HL-60/S4 treated with retinoic acid at 250 ng/mL for 4 days and 3 days (cell line): ENCODE measurements at regions not wholly inside any gene's neighbourhood (a gene's known extent, or its start where the extent isn't known, plus 50 kb on each side); places are given as distances from the start of the nearest gene placed in this dataset.

Experiments
- in situ Hi-C: fragments of 300-500 bp; cut with MboI; formaldehyde crosslinking; loops from 2 replicates; pipeline ENCODE4 v1.7.0; 2022; ENCODE audit warnings: low sequenced_read_pairs

DNA sequence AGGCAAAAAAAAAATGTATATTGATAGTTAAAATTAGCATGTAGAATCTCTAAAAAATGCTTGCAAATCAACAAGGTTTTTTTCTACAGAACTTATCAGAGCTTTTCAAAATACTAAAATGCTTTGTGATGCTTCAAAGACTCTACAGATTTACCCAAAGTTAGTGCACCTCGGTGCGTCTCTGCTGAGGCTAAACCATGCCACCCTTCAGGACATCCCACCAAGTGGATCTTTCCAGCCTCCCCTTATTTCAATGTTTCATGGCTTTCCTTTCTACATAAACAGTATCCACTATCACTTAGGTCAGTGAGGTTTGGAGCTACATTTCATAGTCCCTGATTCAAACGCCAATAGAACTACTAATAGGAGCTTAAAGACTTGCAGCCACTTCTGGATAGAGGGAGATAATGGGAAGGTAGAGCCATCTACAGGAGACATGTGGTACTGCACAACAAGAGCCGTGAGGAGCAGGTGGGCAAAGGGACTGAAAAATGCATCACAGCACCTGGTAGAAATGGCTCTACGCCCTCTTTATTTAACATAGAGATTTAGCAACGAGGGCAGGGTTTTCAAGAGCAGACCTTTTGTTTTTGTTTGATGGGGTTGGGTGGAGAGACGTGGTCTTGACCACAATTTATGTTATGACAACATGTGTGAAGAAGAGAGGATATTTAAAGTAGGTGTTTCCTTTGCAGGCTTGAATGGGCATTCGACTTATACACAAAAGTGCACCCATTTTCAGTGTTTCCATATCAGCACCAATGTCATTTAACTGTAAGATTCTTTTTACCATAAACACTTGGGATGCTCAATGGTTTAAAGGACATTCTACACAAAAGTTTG is 56.1 kb upstream of the SLC35G4 start:
- in situ Hi-C loops, result loop anchor here (25.0 kb wide), 1 partner anchor 91 kb away; no protein-coding TSS in a partner anchor

DNA sequence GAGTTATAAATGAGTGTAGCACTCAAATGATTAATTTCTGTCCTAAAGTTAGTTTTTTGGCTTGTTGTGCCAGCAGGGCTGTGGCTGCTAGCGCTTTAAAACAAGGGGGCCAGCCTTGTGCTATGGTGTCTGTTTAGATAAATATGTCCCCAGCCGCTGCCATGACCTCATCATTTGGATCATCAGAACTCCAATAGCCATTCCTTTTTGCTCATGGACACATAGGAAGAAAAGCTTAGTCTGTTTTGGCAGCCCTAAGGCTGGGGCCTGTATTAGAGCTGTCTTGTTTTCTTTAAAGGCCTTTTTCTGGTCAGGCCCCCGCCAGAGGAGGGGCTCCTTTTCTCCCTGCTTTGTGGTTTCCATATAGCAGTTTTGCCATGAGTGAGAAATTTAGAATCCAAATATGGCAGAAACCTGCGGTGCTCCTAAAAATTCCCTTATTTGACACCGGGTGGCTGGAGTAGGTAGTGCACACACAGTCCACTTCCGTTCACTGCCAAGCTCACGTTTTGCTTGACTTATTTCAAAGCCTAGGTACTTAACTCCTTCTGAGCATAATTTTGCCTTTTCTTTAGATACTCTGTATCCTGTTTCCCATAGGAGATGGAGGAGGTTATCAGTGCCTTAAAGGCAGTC is 60.4 kb upstream of the SLC35G4 start:
- in situ Hi-C loops, result no loop called here

DNA sequence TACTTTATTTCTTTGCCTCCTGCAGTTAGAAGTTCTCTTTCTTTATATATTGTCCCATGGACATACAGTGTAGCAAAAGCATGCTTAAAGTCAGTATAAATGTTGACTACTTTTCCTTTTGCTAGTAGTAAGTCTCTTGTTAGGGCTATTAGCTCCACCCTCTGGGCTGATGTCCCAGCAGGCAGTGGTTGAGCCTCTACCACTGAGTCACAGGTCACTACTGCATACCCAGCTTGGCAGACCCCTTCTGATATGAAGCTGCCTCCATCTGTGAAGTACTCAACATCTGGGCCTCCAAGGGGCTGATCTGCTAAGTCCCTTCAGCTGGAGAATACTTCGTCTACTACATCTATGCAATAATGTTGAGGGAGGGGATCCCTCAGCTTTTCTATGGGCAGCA is 61.0 kb upstream of the SLC35G4 start:
- in situ Hi-C loops, result no loop called here

DNA sequence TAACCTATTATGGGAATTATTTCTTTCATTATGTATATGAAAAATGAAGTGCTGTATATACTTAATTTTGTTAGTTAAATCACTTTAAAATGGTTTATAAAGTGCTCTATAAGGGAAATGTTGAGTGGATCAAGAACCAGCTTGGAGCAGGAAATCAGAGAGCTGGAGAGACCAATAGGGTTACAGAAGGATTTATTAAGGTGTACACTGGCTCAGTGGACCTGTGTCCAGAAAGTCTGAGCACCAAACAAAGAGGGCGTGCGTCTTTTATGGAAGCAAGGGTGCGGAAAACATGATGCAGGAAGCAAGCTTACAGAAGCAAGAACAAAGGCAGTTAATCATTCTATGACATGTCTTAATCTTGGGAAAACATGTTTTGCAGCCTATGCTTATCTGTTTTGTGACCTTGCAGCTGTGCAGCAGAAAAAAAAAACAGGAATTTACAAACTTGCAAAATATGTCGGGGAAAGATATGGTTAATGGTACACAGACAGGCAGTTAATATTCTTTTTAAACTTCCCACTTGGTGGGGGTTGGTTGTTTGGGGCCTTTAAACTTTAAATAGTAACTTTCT is 65.2 kb upstream of the SLC35G4 start:
- in situ Hi-C loops, result no loop called here

DNA sequence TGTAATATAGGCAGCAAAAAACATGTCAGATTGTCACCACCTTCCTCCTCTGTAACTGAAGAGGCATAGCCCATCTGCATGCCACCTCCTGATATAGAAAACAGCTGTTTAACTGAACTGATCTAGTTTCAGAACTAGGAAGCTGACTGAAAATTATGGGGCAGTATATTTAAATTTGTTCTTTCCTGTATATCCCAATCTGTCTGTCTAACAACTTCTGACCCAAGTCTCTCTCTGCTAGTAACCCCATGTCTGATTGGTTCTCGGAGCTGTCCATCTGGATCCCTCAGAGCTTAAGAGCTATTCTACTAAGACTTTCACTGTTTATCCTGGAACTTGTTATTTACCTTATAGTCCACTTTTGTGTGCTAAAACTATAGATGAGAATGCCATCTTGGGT is 68.2 kb upstream of the SLC35G4 start:
- in situ Hi-C loops, result no loop called here

DNA sequence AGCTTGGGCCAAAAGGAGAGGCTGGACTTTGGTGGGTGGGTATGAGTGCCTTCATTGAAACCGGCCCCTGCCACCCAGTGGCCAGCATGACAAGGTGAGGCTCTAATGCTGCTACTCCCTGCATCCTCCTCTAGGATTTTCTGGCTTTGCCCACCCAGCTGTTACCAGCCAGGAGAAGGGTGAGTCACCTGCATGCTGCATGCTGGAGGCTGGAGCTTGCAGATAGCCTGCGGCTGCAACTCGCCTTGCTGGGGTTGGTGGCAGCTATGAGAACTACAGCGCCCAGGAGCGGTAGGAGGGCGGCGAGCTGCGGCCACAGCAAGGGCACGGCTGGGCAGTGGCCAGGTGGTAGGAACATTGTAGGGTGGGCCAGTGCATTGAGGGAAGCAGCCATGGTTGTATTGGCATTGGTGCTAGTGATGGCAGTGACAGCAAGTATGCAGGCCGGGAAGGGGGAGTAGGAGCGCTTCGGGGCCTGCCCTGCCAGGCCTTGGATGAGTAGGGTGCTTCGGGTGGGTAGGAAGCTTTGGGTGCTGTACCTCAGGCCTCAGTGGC is 75.4 kb upstream of the SLC35G4 start:
- in situ Hi-C loops, result no loop called here

DNA sequence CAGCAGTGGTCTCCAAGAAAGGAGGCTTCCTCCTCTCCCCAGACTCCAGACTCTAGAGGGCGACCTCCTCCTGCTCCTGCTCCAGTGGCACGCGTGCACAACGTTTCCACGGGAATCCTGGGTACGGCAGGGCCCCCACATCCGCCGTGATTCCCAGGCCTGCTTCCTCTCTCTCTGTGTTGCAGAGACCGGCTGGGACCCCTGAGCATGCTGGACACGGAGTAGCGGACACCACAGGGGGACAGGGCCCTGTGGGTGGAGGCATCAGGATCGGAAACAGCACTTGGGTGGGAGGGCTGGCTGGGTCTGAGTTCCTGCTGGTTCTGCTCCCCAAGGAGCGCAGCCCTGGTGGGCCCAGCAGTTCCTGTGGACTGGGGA is 75.9 kb upstream of the SLC35G4 start:
- in situ Hi-C loops, result no loop called here

DNA sequence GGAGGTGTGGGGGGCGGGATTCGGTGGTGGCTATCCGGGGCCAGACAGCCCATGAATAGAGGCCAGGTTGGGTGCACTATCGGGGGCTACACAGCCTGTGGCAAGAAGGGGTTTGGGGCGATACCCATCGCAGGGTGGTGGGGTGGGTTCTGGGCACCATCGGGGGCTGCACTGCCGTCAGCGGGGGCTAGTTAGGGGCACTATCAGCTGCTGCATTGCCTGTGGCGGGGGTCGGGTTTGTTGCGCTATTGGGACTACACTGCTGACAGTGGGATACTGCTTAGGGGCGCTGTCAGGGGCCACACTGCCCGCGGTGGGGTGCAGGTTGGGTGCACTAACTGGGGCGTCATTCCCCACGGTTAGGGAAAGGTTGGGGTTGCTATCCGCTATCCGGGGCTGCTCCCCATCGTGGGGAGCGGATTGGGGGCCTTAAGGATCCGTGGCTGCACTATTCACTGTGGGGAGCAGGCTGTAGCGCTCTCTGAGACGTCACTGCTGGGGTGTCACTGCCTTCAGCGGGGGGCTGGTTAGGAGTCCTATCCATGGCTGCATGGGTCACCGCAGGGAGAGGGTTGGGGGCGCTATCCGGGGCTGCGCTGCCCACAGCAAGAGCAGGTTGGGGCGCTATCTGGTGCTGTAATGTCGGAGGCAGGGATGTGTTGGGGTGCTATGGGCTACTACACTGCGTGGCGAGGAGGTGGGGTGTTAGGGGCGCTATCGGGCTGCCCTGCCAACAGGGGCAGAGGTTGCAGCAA is 76.5 kb upstream of the SLC35G4 start:
- in situ Hi-C loops, result no loop called here

DNA sequence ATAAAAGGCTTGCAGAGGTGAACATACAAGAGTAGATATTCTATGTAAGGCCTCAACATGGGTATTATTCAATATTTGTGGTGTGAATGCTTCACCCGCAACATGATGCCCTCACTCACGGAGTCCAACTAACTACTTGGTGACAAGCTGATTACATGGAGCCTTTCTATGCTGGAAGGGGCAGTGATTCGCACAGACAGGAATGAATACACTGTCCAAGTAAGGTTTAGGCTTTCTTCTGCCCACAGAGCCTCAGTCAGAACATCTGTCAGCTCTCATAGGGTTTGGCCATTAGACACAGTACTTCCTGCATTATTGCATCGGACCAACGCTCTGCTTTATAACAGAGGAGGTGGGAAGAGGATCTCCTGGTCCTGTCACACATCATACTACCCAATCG is 80.3 kb upstream of the SLC35G4 start:
- in situ Hi-C loops, result no loop called here

DNA sequence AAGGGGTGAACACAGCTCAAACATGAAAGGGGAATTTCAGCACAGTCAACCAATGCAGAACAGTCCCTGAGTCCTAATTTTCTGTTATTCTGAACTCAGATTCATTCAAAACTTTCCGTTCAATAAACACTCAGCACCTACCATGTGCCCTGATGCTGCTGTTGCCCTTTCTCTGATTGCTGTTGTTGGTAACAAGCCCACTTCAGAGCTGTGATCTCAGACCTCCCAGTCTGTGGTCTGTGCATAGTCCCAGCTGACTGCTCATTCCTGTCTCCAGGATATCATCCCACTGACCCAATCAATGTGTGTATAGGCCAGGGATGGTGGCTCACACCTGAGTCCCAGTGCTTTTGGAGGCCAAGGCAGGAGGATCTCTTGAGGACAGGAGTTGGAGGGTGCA is 82.7 kb upstream of the SLC35G4 start:
- in situ Hi-C loops, result no loop called here

DNA sequence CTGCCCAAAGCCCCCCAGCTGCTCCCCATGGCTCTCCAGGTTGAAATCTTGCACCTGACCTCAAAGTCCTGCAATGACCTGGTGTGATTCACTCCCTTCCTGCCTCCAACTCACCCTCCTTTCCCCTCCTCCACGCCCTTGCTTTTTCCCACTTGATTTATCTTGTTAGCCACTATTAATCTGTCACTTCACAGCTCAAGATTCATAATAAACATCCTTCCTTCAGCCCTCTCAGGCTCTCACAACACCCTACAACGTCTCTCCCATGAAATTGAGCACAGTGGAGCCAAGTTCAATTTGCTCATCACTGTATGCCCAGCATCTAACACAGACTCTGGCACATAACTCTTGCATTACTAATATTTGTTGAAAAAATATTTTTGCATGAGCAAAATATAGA is 85.6 kb upstream of the SLC35G4 start:
- in situ Hi-C loops, result no loop called here

DNA sequence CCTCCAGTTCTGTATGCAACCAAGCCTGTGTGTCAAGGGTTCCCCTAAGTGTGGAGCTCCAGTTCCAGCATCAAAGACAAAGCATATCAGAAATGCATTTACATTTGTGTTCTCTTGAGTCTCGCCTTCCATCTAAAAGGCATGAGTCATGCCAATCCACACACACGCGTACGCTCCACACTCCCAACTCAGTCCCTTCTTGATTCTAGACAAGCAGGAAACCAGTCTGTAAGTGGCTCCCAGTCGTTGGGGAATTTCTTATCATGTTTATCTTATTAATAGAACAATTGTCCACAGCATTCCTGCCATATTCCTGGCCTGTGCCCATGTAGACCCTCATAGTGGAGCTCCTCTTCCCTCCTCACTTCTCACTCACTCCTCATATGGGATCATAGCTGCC is 86.4 kb upstream of the SLC35G4 start:
- in situ Hi-C loops, result no loop called here

DNA sequence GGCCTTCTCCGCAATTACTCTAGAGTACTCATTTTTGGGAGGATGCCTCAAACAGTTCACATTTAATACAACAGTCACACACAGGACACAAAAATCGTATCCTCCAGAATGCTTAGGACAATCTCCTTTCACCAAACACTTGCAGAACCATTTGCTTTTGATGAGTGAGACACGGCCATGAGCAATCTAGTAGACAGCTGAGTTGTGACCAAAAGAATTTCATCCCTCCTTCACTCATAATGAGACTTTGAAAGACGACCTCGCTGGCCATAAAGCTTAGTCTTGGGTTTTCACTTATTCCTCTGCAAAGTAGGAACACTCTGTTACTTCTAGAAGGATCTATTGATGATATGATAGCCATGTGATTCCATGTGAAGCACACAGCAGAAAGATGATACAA is 87.5 kb upstream of the SLC35G4 start:
- in situ Hi-C loops, result no loop called here

DNA sequence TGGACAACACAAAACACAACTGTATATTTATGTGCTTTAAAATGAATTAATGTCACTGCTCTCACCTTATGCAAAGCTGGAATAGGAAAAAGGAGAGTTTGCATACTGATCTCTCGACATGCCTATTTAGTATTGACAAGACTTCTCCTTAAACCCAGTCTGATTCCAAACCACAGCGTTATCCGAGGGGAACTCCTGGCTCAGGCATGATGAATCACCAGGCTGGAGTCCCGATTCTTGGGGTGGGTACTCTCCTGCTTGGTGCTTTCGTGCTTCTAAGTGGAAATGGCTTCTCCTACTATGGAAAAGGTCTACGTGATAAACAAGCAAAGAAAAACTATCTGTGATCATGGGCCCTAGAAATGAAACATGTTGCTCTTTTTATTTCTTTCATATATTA is 88.9 kb upstream of the SLC35G4 start:
- in situ Hi-C loops, result no loop called here

DNA sequence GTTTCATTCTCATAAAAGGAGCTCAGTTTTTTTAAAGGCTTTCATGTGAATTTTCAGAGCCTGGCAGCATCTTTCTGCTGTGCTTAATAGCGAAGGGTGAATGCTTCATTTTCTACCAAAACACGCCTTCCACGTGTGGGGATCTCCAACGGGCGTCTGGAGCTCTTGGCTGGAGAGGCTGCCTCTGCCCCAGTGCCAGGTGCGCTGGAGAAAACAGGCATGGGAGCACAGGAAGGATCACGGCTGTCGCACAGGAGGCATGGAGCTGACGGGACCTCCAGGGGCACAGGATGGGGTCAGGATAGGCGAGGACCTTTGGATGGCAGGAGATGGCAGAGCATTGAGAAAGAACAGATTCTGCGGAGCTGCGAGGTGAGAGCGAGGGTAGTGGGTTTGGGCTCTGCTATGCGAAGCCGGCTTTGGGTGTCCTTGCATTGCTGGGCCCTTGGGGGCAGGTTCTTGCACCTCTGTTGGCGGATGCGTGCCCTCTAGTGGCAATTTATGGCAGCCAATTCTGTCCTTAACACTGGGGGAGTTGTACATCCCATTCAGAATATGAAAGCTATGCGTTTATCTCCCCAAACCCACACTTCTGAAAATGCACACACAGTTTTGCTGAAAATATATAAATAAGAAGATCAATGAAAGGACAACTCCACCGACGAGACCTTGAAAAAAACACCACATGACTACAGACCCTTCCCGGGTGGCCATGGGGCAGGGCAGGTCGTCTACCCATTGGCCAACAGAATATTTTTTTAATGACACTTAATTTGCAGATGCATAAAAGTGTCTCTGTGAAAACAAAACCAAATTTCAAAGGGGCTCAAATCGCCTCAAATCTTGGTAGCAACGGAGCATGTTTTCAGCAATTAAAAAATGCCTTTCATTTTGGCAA is 90.4 kb upstream of the SLC35G4 start:
- in situ Hi-C loops, result no loop called here

DNA sequence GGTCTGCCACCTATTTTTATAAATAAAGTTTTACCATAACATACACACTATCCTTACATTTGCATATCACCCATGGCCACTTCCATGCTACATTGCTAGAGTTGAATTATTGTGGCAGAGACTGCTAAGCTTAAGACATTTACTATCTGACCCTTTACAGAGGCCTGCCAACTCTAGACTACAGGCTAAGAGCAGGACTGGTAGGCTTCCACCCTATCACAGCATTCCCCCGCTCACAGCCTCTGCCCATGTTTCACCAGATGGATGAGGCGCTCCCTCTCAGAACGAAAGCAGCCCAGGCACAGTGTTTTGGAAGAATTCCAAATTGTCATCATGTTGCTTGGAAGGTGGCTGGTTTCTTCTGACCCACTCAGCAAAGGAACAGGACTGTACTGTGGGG is 91.7 kb upstream of the SLC35G4 start:
- in situ Hi-C loops, result no loop called here

DNA sequence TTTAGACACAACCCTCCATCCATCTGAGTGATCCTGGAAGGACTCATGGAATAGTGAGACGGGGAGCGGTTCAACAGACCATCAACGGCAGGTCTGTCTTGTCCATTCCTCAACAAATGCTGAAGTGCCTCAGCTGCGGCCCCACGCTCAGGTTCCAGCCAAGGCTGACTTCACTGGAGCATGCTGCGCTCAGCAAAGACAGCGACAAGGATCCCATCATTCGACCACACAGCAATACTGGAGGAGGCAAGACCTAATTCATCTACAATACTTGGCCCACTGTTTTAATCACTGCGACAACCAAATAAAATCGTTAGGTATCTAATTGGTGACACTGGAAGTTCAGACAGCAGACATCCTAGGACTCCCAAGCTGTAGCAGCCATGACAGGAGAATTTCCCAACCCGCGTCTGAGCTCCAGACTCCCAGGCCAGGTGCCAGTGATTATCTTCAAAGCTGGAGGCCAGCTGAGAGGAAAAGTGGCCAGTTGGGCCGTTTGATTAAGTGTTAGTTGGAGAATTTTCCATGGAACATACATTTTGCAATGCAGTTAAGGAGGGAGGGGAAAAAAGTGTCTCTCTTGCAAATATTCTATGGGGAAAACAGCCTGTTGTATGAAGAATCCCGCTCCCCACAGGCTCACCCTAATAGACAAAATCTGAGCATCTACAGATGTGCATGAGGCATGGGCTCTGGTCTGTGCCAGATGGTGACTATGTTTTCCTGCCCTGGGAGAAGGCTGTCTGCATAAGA is 92.5 kb upstream of the SLC35G4 start:
- in situ Hi-C loops, result no loop called here

DNA sequence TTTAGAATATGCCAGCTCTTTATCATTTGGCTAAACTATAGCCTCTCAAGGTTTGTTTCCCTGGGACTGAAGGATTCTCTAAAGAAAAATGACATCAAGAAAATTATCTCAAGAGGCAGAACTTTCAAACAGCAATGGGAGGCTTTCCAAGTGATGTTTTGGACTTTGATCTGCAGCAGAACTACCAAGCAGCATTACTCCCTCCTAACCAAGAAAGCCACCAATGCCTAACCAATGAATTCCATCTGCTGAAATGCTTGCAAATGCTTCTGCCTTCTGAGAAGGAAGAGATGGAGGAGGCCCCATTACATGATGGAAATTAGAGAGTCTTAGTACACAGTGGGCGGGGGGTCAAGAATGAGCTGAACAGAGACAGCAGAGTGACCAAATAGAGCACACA is 95.1 kb upstream of the SLC35G4 start:
- in situ Hi-C loops, result no loop called here
